Putamen (tissue), 1 donor: ENCODE measurements at regions not wholly inside any gene's neighbourhood (a gene's known extent, or its start where the extent isn't known, plus 50 kb on each side); places are given as distances from the start of the nearest gene placed in this dataset.

Experiments used
- DNase-seq: peaks from one replicate; pipeline ENCODE4 v3.0.0-alpha.2; 2016; ENCODE audit warnings: low spot score

DNA sequence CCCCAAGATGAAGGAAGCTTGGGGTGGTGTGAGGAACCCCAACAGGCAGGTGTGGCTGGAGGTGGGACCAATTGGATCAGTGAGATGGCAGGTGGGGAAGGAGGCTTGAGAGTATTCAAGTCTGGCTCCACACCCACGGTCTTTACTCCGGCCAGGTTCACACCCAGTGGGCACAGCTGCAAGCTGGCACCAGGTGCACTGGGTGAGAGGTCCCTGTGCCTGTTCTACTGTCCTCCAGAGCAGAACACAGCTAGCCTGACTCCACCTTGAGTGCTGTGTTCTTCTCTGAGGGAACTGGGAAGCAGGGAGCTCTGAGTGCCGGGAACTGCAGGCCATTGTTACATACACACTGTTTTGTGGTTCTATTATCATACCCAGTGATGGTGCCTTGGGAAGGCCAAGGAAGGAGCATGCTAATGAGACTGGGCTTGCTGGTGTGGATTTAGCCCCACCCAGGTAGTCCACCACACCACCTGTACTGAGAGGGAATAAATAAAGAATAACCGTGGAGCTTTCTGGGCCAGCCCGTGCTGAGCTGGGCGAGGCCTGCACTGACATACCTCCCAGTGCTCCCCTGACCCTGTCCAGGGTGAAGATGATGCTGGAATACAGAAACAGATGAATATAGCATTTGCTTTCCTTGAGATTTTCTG lies 93.4 kb downstream of the ABHD5 start:
- DNase-seq, result no peak

GRCh38 chr3:43784640-43785011 lies 93.9 kb downstream of the ABHD5 start:
- no peak for DNase-seq

- DNase-seq, result no peak
Measured at GRCh38 chr3:43785551-43785950, 94.8 kb downstream of the ABHD5 start.

GRCh38 chr3:43786102-43786501 lies 95.4 kb downstream of the ABHD5 start:
- DNase-seq, result no peak

DNA sequence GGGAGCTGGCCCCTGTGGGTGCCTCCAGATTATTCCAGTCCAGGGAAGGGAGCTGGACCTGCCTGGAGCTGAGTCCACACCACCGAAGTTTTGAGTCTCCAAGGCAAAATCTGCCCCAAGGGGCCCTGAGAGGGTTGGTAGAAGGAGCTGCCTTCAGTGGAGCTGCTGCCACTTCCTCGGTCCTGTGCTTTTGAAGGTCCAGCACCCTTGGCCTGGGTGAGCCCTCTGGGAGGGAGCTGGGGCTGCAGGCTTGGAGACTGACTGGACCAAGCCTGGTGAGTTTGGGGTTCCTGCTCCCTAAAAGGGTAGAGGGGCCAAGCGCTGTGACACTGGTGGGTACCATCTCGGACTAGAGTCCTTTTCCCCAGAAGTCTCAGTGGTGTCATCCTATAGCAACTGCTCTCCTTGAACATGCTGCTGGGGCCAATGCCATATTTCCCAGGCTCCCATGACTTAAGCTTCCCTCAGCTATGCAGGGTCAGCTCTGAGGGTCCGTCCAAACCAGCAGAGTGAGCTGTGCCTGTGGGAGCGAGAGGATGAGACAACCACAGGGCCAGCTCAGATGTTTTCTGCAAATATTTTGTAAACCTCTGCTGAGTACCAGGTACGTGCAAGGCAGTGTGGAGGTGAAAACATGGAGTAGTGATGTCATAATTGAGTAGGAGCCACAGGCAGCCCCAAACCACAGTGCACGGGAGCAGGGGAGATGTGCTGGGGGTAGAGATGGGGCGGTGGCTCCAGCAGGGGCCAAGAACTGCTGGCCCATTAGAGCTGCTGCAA lies 96.0 kb downstream of the ABHD5 start:
- no peak for DNase-seq

DNA sequence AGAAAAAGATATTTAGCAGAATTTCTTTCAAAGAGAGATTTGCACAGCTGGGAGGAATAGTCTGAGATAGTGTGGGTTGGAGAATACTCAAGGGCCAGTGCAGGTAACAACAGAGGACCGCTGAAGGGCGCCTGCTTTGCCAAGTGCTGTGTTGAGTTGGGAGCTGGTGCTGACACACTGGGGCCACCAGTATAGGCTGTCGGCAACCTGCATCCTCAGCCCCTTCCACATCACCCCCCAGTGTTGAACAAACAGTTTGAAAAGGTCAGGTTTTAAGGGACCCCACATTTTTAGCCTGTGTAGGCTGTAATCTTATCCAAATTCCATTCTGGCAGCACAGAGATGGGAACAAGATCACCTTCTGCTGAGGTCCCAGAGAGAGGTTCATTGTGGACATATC lies 96.6 kb downstream of the ABHD5 start:
- no peak for DNase-seq

GRCh38 chr3:43789028-43789427 lies 98.3 kb downstream of the ABHD5 start:
- DNase-seq, result no peak

DNA sequence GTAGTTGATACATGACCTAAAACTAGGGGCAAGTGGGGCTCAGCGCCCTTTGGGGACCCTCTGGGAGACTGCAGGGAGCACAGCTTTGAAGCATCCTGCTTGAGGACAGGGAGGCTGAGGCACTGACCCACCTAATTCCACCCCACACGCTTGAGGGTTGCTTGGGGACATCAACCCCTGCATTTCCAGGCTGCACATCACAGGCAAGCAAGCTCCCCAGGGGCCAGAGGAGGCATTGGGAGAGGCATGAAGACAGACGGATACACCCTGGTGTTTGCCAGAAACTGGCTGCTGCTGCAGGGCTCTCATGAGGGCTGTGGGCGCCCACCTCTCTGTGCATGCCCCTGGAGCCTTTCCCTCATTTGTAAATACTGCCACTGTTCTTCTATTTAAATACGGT lies 99.3 kb downstream of the ABHD5 start:
- DNase-seq, result no peak

GRCh38 chr3:43790476-43790875 lies 99.7 kb downstream of the ABHD5 start:
- no peak for DNase-seq

- DNase-seq, result no peak
Measured at GRCh38 chr3:43791246-43791645, 100.5 kb downstream of the ABHD5 start.

DNA sequence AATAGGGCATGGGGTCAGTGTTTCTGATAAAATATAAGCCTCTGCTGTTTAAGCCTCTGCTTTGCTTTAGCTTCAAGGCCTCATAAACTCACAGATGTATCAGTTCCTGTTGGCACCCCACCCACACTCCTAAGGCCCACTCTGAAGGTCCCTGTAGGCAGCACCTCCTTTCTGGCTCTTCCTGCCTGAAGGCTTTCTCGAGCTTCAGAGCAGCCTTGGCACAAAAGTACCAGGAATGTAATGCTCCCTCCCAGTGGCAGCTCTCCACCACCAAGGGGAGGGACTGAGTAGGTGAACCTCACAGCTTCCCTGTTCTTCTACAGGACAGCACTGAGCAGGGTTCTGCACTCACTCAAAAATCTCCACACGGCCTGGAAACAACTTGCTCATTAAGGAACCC lies 102.2 kb downstream of the ABHD5 start:
- no peak for DNase-seq

- no peak for DNase-seq
Measured at GRCh38 chr3:43793648-43794372, 103.1 kb downstream of the ABHD5 start.

GRCh38 chr3:43794776-43795175 lies 104.0 kb downstream of the ABHD5 start:
- DNase-seq, result no peak

DNA sequence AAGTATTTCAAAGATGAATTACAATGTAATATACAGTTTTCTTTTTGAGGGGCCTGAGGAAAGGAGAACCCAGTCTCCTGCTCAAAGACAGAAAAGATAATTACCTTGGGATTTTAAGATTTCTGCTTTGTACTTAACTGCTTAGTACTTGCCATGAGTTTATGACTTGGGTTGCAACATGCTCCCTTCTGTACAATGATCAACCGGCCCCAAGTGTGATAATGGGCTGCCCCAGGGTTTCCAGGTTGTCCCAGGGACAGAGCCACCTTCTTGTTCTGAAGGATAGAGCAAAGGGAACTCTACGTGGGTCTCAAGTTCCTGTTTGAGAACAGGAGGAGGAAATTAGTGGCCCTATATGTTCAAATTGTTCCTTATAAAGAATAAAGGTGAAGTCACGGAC lies 104.8 kb downstream of the ABHD5 start:
- no peak for DNase-seq

GRCh38 chr3:43796041-43796596 lies 105.4 kb downstream of the ABHD5 start:
- DNase-seq, result no peak

DNA sequence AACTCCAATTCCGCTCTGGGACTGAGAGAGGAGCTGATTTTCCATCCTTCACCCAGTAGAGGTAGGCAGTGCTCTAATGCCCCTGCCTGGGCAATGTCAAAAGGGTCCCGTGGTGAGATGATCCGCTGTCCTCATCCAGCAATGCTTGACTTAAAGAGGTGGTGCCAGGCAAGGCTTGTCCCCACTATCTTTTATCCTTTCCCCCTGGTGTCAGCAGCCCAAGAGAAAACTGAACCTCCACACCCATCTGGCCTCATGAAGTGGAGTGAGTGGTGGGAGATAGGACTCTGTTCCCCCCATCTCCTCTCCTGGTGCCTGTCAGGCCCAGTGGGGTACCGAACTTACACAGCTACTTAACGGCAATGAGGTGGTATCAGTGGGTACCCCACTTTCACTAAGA lies 107.1 kb downstream of the ABHD5 start:
- no peak for DNase-seq

GRCh38 chr3:43810797-43811196 lies 120.1 kb downstream of the ABHD5 start:
- DNase-seq, result no peak

DNA sequence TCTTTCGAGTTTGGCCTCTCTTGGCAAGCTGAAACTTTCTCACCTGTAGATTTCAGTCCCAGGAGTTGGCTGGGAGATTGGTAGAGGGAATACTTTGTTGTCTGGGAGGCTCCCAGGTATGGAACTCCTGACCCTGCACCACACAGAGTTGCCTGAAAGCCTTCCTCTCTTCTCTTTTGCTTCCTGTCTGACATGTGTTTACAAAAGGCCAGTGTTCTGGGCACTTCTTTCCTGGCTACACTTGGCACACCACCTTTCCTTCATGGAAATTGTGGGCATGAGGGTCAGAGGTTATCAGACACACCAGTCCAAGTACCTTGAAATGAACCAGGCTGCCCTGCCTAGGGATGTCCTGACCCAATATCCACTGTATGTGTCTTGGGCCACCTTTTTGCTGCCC lies 123.7 kb downstream of the ABHD5 start:
- no peak for DNase-seq

- no peak for DNase-seq
Measured at GRCh38 chr3:43816372-43816771, 125.6 kb downstream of the ABHD5 start.

DNA sequence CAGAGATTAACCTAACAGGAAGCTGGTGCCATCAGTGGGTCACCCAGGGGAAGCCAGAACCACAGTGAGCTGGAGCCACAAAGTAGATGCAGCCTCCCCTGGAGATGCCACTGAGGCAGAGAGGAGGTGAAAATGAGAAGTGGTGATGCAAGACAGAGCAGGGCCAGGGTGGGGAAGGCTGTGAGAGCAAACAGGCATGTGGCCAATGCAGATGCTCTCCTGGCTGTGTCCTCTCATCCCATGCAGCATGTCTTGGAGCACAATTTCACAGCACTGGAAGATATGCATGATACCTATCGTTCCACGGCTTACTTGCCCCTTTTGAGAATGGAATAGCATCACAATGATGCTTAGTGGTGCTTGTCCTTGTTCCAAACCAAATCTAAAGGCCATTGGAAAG lies 126.3 kb downstream of the ABHD5 start:
- no peak for DNase-seq

GRCh38 chr3:43817825-43818224 lies 127.1 kb downstream of the ABHD5 start:
- DNase-seq, result no peak

- DNase-seq, result no peak
Measured at GRCh38 chr3:43818229-43818628, 127.5 kb downstream of the ABHD5 start.
